ENCODE measurements at regions not wholly inside any gene's neighbourhood (a gene's known extent, or its start where the extent isn't known, plus 50 kb on each side); places are given as distances from the start of the nearest gene placed in this dataset.

GRCh38 chr4:10746371-10747171 is 62.0 kb upstream of the CLNK start:
- H4K20me1 ChIP-seq (ENCODE audit: insufficient read depth, low read length) = no peaks in the 10 kb centered on the region
- H4K5ac ChIP-seq (ENCODE audit: low read depth, low read length) = no peak overlapping the region
- H2AK9ac ChIP-seq (replicated peaks; ENCODE audit: low read depth, low read length, poor library complexity) = no peak overlapping the region
- CTCF ChIA-PET = no interaction called here
- no peak for ATAC-seq (ENCODE audit: low read depth)
- POLR2A ChIA-PET (ENCODE audit: unreplicated experiment) = no interaction called here
- no peaks in the 10 kb centered on the region for H3K9me3 ChIP-seq (ENCODE audit: control insufficient read depth, insufficient read depth, low read length)
- H3K4me2 ChIP-seq (ENCODE audit: low read depth, low read length) = no peak overlapping the region
- no peak overlapping the region for H2BK15ac ChIP-seq (ENCODE audit: low read depth, low read length)
- 20% methylated on average over 2 of the region's 3 CpGs; no CpG with 5 or more reads in 1 of the 2 experiments for WGBS, 2 experiments (ENCODE audit: extremely low coverage in 2 of 2, insufficient read length in 1 of 2)
- no peak overlapping the region for H2BK5ac ChIP-seq (ENCODE audit: low read depth, low read length, poor library complexity, severe bottlenecking)
- no peak overlapping the region for H3K56ac ChIP-seq (ENCODE audit: extremely low read depth, insufficient read depth, low read length)
- H2AFZ ChIP-seq (replicated peaks; ENCODE audit: low read length, poor library complexity) = no peak overlapping the region
- intact Hi-C loops (cut with micrococcal nuclease) = no loop called here
- no peak overlapping the region for H2BK120ac ChIP-seq (ENCODE audit: low read depth, low read length)
- TF ChIP-seq RFX5 (IDR thresholded peaks at IDR 0.05; ENCODE audit: low read depth, low read length) = no peak
- no peak for TF ChIP-seq POLR2A (IDR thresholded peaks at IDR 0.05; ENCODE audit: low read depth, low read length)
- TF ChIP-seq FOS (IDR thresholded peaks at IDR 0.05; ENCODE audit: low read depth, low read length) = no peak
- TF ChIP-seq MAFK (IDR thresholded peaks at IDR 0.05; ENCODE audit: low read depth, low read length) = no peak
- TF ChIP-seq MXI1 (IDR thresholded peaks at IDR 0.05; ENCODE audit: borderline replicate concordance, low read depth, low read length) = no peak
- no peak for TF ChIP-seq NFE2L2 (IDR thresholded peaks at IDR 0.05; ENCODE audit: low read depth, low read length)
- no peak for TF ChIP-seq BHLHE40 (IDR thresholded peaks at IDR 0.05; ENCODE audit: low read depth, low read length)
- TF ChIP-seq RAD21 (IDR thresholded peaks at IDR 0.05; ENCODE audit: low read length) = no peak
- no peak for TF ChIP-seq ELK1 (IDR thresholded peaks at IDR 0.05; ENCODE audit: borderline replicate concordance, low read depth, low read length)
- TF ChIP-seq CTCF (conservative IDR thresholded peaks at IDR 0.05; ENCODE audit: low read depth, low read length) = no peak
- no peak for TF ChIP-seq RCOR1 (IDR thresholded peaks at IDR 0.05; ENCODE audit: insufficient replicate concordance, low read length)
- no peak for TF ChIP-seq MAZ (IDR thresholded peaks at IDR 0.05; ENCODE audit: borderline replicate concordance, low read depth, low read length)
- TF ChIP-seq CHD1 (IDR thresholded peaks at IDR 0.05; ENCODE audit: low read depth, low read length) = no peak
- TF ChIP-seq CEBPB (IDR thresholded peaks at IDR 0.05; ENCODE audit: low read depth, low read length) = no peak
- no peak for TF ChIP-seq USF2 (IDR thresholded peaks at IDR 0.05; ENCODE audit: low read depth, low read length)
- no peak for TF ChIP-seq SMC3 (IDR thresholded peaks at IDR 0.05; ENCODE audit: low read depth, low read length)
- H3K23ac ChIP-seq (ENCODE audit: low read depth, low read length) = no peak overlapping the region
- no peaks in the 10 kb centered on the region for H3K9me1 ChIP-seq (ENCODE audit: insufficient read depth, low read length)
- no peaks in the 10 kb centered on the region for H3K79me1 ChIP-seq (ENCODE audit: low read depth in 1 of 2, low read length in 2 of 2)
- no peak overlapping the region for H3K14ac ChIP-seq (replicated peaks; ENCODE audit: low read depth, low read length)
- no peak overlapping the region for H2AK5ac ChIP-seq (ENCODE audit: low read depth, low read length)
- dilution Hi-C loops (cut with HindIII; ENCODE audit: low sequenced_read_pairs, unreplicated experiment) = no loop called here
- H3K27ac ChIP-seq (ENCODE audit: insufficient read depth, low read length) = no peak overlapping the region
- DNase-seq = peak; percentile 19
- H3K4ac ChIP-seq (ENCODE audit: low read depth, low read length) = no peak overlapping the region
- H2BK20ac ChIP-seq (ENCODE audit: low read depth, low read length) = no peak overlapping the region
- H4K8ac ChIP-seq (ENCODE audit: low read depth in 2 of 2, low read length in 2 of 2) = no peak overlapping the region
- in situ Hi-C loops (cut with MboI; ENCODE audit: low sequenced_read_pairs) = no loop called here
- no peaks in the 10 kb centered on the region for H3K36me3 ChIP-seq (ENCODE audit: control insufficient read depth, insufficient read depth, low read length)
- H3K27me3 ChIP-seq (ENCODE audit: control insufficient read depth, insufficient read depth, low read length) = peaks cover 4% of the 10 kb centered on the region; the same call in 1 of the 2 replicates
- no peak overlapping the region for H3K18ac ChIP-seq (ENCODE audit: low read depth, low read length)
- H4K91ac ChIP-seq (ENCODE audit: insufficient read depth, low read depth, low read length) = no peak overlapping the region
- H3K4me3 ChIP-seq (ENCODE audit: insufficient read depth, low read depth, low read length) = no peak overlapping the region
- no peaks in the 10 kb centered on the region for H3K4me1 ChIP-seq (ENCODE audit: control insufficient read depth, insufficient read depth, low read length)
- no TSS peak for BruUV-seq (replicated peaks)
- no peak overlapping the region for H3K9ac ChIP-seq (ENCODE audit: low read depth, low read length)

Measured in IMR-90 (cell line).